ENCODE measurements at regions not wholly inside any gene's neighbourhood (a gene's known extent, or its start where the extent isn't known, plus 50 kb on each side); places are given as distances from the start of the nearest gene placed in this dataset.
A peak's percentile ranks its signal among the peaks of the same experiment; 100 is the strongest.
"Not testable (repeated sequence)": the region's sequence is repeated elsewhere in the genome, so short reads cannot be mapped to it uniquely, and the experiment has no call there.

DNA sequence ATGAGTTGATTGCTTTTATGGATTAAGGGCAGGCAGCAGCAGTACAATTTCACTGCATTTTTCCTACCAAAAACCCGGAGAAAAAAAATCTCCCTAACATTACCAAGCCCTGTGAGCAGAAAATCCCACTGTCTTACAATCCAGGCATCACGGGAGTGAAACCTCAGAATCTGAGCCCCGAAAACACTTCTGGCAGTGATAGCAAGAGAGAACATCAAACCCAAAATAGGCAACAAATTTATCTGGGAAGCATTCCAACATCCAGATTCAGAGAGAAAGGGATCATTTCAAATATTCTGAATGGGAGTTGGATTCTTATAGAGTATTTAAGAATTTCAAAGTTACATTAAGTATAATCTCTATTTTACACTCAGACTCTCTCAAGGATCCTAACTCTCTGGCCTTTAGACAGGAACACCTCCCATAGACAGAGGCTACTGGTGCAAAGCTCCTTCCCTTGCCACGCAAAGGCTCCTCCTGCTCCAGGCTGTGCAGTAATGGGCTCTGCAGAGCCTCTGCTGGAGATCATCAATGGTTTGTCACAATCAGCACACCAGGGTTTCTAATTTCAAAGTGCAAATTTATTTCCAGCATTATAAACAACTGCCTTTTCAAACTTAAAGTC lies 256.9 kb downstream of the PARM1 start:
- H3K36me3 ChIP-seq (ENCODE audit: control insufficient read depth, insufficient read depth, low read length) = no peaks in the 10 kb centered on the region
- no peak overlapping the region for H3K9ac ChIP-seq (ENCODE audit: low read length)
- H3K4me1 ChIP-seq (ENCODE audit: control insufficient read depth, insufficient read depth, low read length) = no peaks in the 10 kb centered on the region
- no peak overlapping the region for H3K27ac ChIP-seq (ENCODE audit: low read depth, low read length)
- H3K9me3 ChIP-seq (ENCODE audit: control insufficient read depth, insufficient read depth, low read depth, low read length) = no peaks in the 10 kb centered on the region
- H3K4me3 ChIP-seq (ENCODE audit: low read depth, low read length) = no peak overlapping the region
- no peaks in the 10 kb centered on the region for H3K27me3 ChIP-seq (ENCODE audit: control insufficient read depth, insufficient read depth, low read length)

DNA sequence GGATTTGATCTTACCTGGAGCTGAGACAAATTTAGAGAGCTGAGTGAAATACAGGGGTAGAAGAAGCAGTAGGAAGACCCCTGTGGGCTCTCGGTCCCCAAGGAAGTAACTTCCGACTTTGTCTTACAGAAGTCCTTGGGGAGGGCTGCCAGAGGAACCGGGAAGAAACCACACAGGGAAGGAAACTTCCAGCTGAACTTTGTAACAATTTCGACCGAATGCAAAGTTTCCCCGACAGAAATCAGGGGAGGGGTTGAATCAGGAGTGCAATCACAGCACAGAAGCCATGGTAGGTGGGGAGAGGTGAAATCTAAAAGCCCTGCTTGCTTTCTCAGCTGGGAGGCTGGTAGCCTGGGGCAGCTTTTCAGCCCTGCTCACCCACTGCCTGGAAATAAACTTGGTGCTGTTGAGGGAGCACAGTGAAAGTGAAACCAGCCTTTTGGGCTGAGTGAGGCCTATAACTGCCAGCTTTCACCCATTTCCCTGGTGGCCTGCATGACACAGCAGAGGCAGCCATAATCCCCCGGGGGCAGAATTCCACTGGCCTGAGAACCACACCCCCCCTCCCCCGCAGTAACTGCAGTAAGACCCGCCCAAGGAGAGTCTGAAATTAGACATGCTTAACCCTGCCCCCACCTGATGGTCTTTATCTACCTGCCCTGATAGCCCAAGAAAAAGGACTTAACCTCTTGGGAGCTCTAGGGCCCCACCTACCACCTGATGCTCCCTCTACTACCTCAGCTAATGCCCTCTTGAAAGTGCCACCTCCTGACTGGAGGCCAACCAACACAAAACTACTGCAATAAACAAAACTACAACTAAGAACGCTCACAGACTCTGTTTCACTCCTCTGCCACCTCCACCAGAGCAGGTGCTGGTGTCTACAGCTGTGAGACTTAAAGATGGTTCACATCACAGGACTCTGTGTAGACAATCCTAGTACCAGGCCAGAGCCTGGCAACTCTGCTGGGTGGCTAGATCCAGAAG lies 248.2 kb downstream of the PARM1 start:
- Histone ChIP-seq H3K9ac (ENCODE audit: low read length) (peak overlapping the region; percentile 45), H3K36me3 (ENCODE audit: control insufficient read depth, insufficient read depth, low read length) (no peaks in the 10 kb centered on the region), H3K27me3 (ENCODE audit: control insufficient read depth, insufficient read depth, low read length) (no peaks in the 10 kb centered on the region), H3K4me3 (ENCODE audit: low read depth, low read length) (peak overlapping the region; percentile 28; the same call in 1 of the 2 replicates), H3K9me3 (ENCODE audit: control insufficient read depth, insufficient read depth, low read depth, low read length) (no peaks in the 10 kb centered on the region), H3K27ac (ENCODE audit: low read depth, low read length) (peak overlapping the region; percentile 74; the same call in 1 of the 2 replicates), H3K4me1 (ENCODE audit: control insufficient read depth, insufficient read depth, low read length) (peaks cover 11% of the 10 kb centered on the region; the same call in 1 of the 2 replicates)

DNA sequence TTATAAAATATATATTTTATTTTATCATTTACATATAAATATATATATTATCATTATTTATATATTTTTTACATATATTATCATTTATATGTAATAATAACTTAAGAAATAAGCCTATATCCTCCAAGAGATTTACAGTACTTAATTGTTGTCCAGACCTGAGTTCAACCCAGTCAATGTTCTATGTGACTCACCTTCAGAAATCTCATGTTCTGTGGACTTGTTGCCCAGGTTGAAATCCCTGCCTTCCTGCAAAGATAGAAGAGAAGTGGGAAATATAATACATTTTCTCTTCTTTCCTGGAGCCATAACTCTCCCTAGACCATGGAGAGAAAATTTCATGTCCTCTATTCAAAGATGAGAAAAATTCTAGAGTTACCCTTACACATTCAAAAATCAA lies 247.3 kb downstream of the PARM1 start:
- Histone ChIP-seq H3K4me1 (ENCODE audit: control insufficient read depth, insufficient read depth, low read length) (peaks cover 11% of the 10 kb centered on the region; the same call in 1 of the 2 replicates), H3K27me3 (ENCODE audit: control insufficient read depth, insufficient read depth, low read length) (no peaks in the 10 kb centered on the region), H3K27ac (ENCODE audit: low read depth, low read length) (peak overlapping the region; percentile 74; the same call in 1 of the 2 replicates), H3K36me3 (ENCODE audit: control insufficient read depth, insufficient read depth, low read length) (no peaks in the 10 kb centered on the region), H3K9ac (ENCODE audit: low read length) (no peak overlapping the region), H3K4me3 (ENCODE audit: low read depth, low read length) (no peak overlapping the region; the same call in 1 of the 2 replicates), H3K9me3 (ENCODE audit: control insufficient read depth, insufficient read depth, low read depth, low read length) (no peaks in the 10 kb centered on the region)

DNA sequence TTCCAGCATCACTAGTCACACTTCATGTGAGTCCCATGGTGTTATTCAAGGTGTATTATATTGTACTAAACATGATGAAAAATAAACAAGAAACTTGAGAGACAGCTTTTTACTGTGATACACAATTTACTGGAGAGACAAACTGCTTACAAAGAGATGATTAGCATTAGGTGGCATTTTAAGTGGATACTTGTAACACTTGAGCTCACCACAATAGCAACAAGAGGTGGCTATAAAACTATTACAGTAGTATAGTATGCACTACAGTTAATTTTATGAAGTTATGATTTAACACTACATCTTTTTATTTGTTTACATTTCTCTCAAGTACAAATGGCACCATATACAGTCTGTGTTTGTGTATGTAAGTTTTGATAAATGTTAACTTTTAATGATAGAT lies 246.6 kb downstream of the PARM1 start:
- Histone ChIP-seq H3K4me1 (ENCODE audit: control insufficient read depth, insufficient read depth, low read length) (peaks cover 11% of the 10 kb centered on the region; the same call in 1 of the 2 replicates), H3K27me3 (ENCODE audit: control insufficient read depth, insufficient read depth, low read length) (no peaks in the 10 kb centered on the region), H3K4me3 (ENCODE audit: low read depth, low read length) (no peak overlapping the region), H3K36me3 (ENCODE audit: control insufficient read depth, insufficient read depth, low read length) (no peaks in the 10 kb centered on the region), H3K9ac (ENCODE audit: low read length) (no peak overlapping the region), H3K27ac (ENCODE audit: low read depth, low read length) (no peak overlapping the region), H3K9me3 (ENCODE audit: control insufficient read depth, insufficient read depth, low read depth, low read length) (no peaks in the 10 kb centered on the region)

DNA sequence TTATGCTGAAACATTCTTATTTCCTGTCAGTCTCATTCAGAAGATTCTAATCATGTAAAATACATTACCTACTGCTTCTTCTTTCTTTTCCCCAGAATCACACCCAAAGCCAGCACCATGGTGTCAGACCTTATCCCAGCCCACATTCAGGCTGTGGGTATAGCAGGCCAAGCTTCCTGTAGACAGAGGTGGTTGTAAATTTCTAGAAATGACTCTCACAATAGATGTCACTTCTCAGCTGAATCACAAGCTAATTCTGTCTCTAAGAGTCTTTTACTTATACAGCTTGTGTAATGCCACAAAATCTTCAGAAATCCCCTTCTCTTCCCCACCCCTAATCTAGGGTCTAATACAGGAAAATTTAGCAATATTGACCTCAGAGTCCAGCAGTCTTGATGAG lies 239.6 kb downstream of the PARM1 start:
- Histone ChIP-seq H3K9me3 (ENCODE audit: control insufficient read depth, insufficient read depth, low read depth, low read length) (no peaks in the 10 kb centered on the region; the same call in 1 of the 2 replicates), H3K4me3 (ENCODE audit: low read depth, low read length) (no peak overlapping the region), H3K4me1 (ENCODE audit: control insufficient read depth, insufficient read depth, low read length) (peaks cover 20% of the 10 kb centered on the region; the same call in 1 of the 2 replicates), H3K36me3 (ENCODE audit: control insufficient read depth, insufficient read depth, low read length) (no peaks in the 10 kb centered on the region), H3K9ac (ENCODE audit: low read length) (no peak overlapping the region), H3K27ac (ENCODE audit: low read depth, low read length) (no peak overlapping the region), H3K27me3 (ENCODE audit: control insufficient read depth, insufficient read depth, low read length) (no peaks in the 10 kb centered on the region)

DNA sequence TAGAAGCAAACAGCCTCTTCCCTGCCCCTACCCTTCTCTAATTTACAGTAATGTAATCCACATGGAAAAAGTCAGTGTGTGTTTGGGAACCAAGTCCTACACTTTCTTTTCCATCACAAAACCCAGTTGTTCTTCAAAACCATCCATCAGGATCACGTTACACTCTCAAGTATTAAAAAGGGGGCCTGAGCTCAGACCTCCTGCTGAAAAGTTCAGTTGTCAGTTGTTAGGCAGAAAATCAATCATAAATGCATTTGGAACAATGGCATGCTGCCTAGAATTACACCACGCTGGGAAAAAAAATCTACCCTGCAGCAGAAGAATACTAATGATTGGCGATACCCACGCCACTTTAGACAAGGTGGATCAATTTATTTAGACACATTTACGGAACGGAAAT lies 236.5 kb downstream of the PARM1 start:
- no peaks in the 10 kb centered on the region; the same call in 1 of the 2 replicates for H3K9me3 ChIP-seq (ENCODE audit: control insufficient read depth, insufficient read depth, low read depth, low read length)
- peaks cover 21% of the 10 kb centered on the region; the same call in 1 of the 2 replicates for H3K4me1 ChIP-seq (ENCODE audit: control insufficient read depth, insufficient read depth, low read length)
- peak overlapping the region; percentile 48; the same call in 1 of the 2 replicates for H3K27ac ChIP-seq (ENCODE audit: low read depth, low read length)
- H3K27me3 ChIP-seq (ENCODE audit: control insufficient read depth, insufficient read depth, low read length) = no peaks in the 10 kb centered on the region
- H3K36me3 ChIP-seq (ENCODE audit: control insufficient read depth, insufficient read depth, low read length) = no peaks in the 10 kb centered on the region
- H3K9ac ChIP-seq (ENCODE audit: low read length) = no peak overlapping the region
- H3K4me3 ChIP-seq (ENCODE audit: low read depth, low read length) = no peak overlapping the region

DNA sequence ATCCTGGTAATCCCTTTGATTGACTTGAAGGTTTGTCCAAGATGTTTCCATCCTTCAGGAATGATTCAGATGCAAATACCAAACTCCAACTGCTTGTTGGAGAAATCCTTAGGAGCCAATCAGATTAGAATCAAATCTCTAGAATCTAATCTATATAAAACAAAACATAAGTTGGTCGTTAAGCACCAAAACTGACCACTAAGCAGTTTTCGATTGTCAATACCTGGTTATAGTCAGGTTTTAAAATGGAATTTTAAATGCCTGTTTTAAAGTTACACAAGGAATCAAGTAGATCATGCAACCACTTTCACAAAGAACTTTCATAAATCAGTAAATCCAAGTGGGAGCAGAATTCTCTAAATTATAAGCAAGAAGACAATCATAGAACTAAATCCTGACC lies 236.1 kb downstream of the PARM1 start:
- H3K4me1 ChIP-seq (ENCODE audit: control insufficient read depth, insufficient read depth, low read length) = peaks cover 21% of the 10 kb centered on the region; the same call in 1 of the 2 replicates
- H3K4me3 ChIP-seq (ENCODE audit: low read depth, low read length) = no peak overlapping the region
- H3K36me3 ChIP-seq (ENCODE audit: control insufficient read depth, insufficient read depth, low read length) = no peaks in the 10 kb centered on the region
- H3K27ac ChIP-seq (ENCODE audit: low read depth, low read length) = peak overlapping the region; percentile 48; the same call in 1 of the 2 replicates
- no peaks in the 10 kb centered on the region for H3K27me3 ChIP-seq (ENCODE audit: control insufficient read depth, insufficient read depth, low read length)
- no peaks in the 10 kb centered on the region; the same call in 1 of the 2 replicates for H3K9me3 ChIP-seq (ENCODE audit: control insufficient read depth, insufficient read depth, low read depth, low read length)
- H3K9ac ChIP-seq (ENCODE audit: low read length) = no peak overlapping the region

DNA sequence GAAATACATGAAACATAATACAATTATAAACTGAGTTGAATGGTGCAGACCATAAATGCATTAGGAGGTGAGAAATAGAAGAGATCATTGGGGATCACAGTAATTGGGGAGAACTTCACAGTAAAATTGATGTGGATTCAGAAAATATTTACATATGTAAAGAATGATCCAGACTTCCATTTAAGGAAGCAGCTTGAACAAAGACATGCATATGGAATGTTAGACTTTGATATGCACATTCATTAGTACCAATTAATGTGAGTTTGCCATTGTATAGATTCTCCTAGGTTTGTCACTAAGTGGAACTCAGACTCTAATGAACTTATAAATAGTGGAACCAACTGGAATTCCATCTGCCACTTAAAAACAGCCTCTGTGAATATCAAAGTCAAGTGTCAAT lies 235.6 kb downstream of the PARM1 start:
- no peaks in the 10 kb centered on the region for H3K27me3 ChIP-seq (ENCODE audit: control insufficient read depth, insufficient read depth, low read length)
- H3K9ac ChIP-seq (ENCODE audit: low read length) = no peak overlapping the region
- no peaks in the 10 kb centered on the region; the same call in 1 of the 2 replicates for H3K9me3 ChIP-seq (ENCODE audit: control insufficient read depth, insufficient read depth, low read depth, low read length)
- no peak overlapping the region for H3K4me3 ChIP-seq (ENCODE audit: low read depth, low read length)
- H3K4me1 ChIP-seq (ENCODE audit: control insufficient read depth, insufficient read depth, low read length) = peaks cover 21% of the 10 kb centered on the region; the same call in 1 of the 2 replicates
- no peaks in the 10 kb centered on the region for H3K36me3 ChIP-seq (ENCODE audit: control insufficient read depth, insufficient read depth, low read length)
- peak overlapping the region; percentile 48; the same call in 1 of the 2 replicates for H3K27ac ChIP-seq (ENCODE audit: low read depth, low read length)

DNA sequence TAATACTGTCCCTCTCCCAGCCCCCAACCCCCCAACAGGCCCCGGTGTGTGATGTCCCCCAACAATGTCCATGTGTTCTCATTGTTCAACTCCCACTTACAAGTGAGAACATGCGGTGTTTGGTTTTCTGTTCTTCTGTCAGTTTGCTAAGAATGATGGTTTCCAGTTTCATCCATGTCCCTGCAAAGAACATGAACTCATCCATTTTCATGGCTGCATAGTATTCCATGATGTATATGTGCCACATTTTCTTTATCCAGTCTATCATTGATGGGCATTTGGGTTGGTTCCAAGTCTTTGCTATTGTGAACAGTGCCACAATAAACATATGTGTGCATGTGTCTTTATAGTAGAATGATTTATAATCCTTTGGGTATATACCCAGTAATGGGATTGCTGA lies 232.2 kb downstream of the PARM1 start:
- H3K27ac ChIP-seq (ENCODE audit: low read depth, low read length); H3K36me3 ChIP-seq (ENCODE audit: control insufficient read depth, insufficient read depth, low read length); H3K27me3 ChIP-seq (ENCODE audit: control insufficient read depth, insufficient read depth, low read length); H3K9ac ChIP-seq (ENCODE audit: low read length); H3K9me3 ChIP-seq (ENCODE audit: control insufficient read depth, insufficient read depth, low read depth, low read length); H3K4me3 ChIP-seq (ENCODE audit: low read depth, low read length): not testable (repeated sequence)
- H3K4me1 ChIP-seq (ENCODE audit: control insufficient read depth, insufficient read depth, low read length) = peaks cover 21% of the 10 kb centered on the region; the same call in 1 of the 2 replicates

DNA sequence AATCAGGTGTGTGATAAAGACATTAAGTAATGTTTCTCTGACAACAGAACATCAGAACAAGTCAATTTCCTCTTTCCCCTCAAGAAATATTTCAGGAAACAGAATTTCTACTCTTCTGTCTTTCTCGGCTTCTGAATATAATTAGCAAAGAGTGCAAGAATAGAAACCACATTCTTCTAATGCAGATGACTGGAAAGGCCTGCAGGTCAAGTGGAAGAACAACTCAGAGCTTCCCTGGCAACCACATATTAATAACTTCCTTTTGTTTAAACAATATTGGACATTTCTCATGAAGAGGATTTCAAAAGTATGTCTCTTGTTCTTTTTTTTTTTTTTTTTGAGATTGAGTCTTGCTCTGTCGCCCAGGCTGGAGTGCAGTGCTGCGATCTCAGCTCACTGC lies 225.5 kb downstream of the PARM1 start:
- Histone ChIP-seq H3K9me3 (ENCODE audit: control insufficient read depth, insufficient read depth, low read depth, low read length) (peaks cover 8% of the 10 kb centered on the region; the same call in 1 of the 2 replicates), H3K4me3 (ENCODE audit: low read depth, low read length) (no peak overlapping the region), H3K36me3 (ENCODE audit: control insufficient read depth, insufficient read depth, low read length) (no peaks in the 10 kb centered on the region), H3K27ac (ENCODE audit: low read depth, low read length) (no peak overlapping the region), H3K4me1 (ENCODE audit: control insufficient read depth, insufficient read depth, low read length) (no peaks in the 10 kb centered on the region), H3K9ac (ENCODE audit: low read length) (no peak overlapping the region), H3K27me3 (ENCODE audit: control insufficient read depth, insufficient read depth, low read length) (no peaks in the 10 kb centered on the region)

DNA sequence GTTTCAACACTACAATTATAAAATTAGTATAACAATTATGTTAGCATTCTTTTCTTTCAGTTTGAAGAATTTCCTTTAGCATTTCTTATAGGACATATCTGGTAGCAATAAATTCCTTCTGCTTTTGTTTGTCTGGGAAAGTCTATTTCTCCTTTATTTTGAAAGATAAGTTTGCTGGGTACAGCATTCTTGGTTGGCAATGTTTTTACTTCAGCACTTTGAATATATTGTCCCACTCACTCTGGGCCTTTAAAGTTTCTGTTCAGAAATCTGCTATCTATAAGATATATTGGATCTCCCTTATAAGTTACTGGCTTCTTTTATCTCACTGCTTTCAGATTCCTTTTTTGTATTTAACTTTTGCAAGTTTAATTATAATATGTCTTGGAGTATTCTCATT lies 222.1 kb downstream of the PARM1 start:
- no peak overlapping the region for H3K9ac ChIP-seq (ENCODE audit: low read length)
- H3K36me3 ChIP-seq (ENCODE audit: control insufficient read depth, insufficient read depth, low read length) = no peaks in the 10 kb centered on the region

More for the DNA sequence above, 222.1 kb downstream of the PARM1 start:
- H3K27ac ChIP-seq (ENCODE audit: low read depth, low read length) = no peak overlapping the region
- no peaks in the 10 kb centered on the region for H3K27me3 ChIP-seq (ENCODE audit: control insufficient read depth, insufficient read depth, low read length)
- no peaks in the 10 kb centered on the region for H3K4me1 ChIP-seq (ENCODE audit: control insufficient read depth, insufficient read depth, low read length)
- H3K4me3 ChIP-seq (ENCODE audit: low read depth, low read length) = no peak overlapping the region
- peaks cover 10% of the 10 kb centered on the region; the same call in 1 of the 2 replicates for H3K9me3 ChIP-seq (ENCODE audit: control insufficient read depth, insufficient read depth, low read depth, low read length)

Data from HUES6 (cell line).